Panc1 (cell line): ENCODE measurements at regions not wholly inside any gene's neighbourhood (a gene's known extent, or its start where the extent isn't known, plus 50 kb on each side); places are given as distances from the start of the nearest gene placed in this dataset.

Experiments used
- CTCF ChIP-seq: fragments of 450-650 bp; IDR thresholded peaks from 2 replicates; pipeline ENCODE4 v1.5.1; 2017; ENCODE audit warnings: mild to moderate bottlenecking
- POLR2AphosphoS5 ChIP-seq: IDR thresholded peaks from 2 replicates; pipeline ENCODE4 v1.6.1; 2012; ENCODE audit warnings: mild to moderate bottlenecking, low read depth, low read length, moderate library complexity
- REST ChIP-seq, 2 experiments: IDR thresholded peaks; 2 replicates each; pipeline ENCODE4 v1.6.1; 2011 to 2012; ENCODE audit warnings: low read depth in 2 of 2, control low read depth in 1 of 2, low read length in 1 of 2, mild to moderate bottlenecking in 1 of 2, moderate library complexity in 1 of 2; ENCODE audit not compliant: insufficient read depth in 1 of 2
- TCF7L2 ChIP-seq: IDR thresholded peaks from 2 replicates; pipeline ENCODE4 v1.6.1; 2011; ENCODE audit warnings: mild to moderate bottlenecking, low read depth, low read length, inconsistent platforms

- TF ChIP-seq CTCF: no peak
- no peak for TF ChIP-seq POLR2AphosphoS5
- no peak for TF ChIP-seq REST (IDR thresholded peaks at IDR 0.05; ENCODE audit: insufficient read depth in 1 of 2, low read depth in 2 of 2, low read length in 1 of 2)
- no peak for TF ChIP-seq TCF7L2
These were observed 75.9 kb upstream of the LCLAT1 start for GRCh38 chr2:30371028-30371689.
